K562 (cell line): ENCODE measurements at regions not wholly inside any gene's neighbourhood (a gene's known extent, or its start where the extent isn't known, plus 50 kb on each side); places are given as distances from the start of the nearest gene placed in this dataset.

Experiments used
- CEBPB ChIP-seq: fragments of 450-650 bp; IDR thresholded peaks from 2 replicates; pipeline ENCODE4 v1.6.1; 2016; ENCODE audit warnings: missing genetic modification characterization, missing compliant biosample characterization
- CHD4 ChIP-seq: fragments of 200-600 bp; sonication (generic); IDR thresholded peaks from 3 replicates; pipeline ENCODE4 v1.6.1; 2012; ENCODE audit warnings: low read depth, mild to moderate bottlenecking, mixed read lengths, low read length, inconsistent platforms; ENCODE audit not compliant: insufficient read depth, insufficient replicate concordance, poor library complexity, severe bottlenecking
- JUN ChIP-seq, 2 experiments: sonication (generic) in 1 of 2; formaldehyde crosslinking in 1 of 2; IDR thresholded peaks; 2 replicates each; pipeline versions ENCODE4 v1.6.1 to v1.8.0; 2012 to 2022; ENCODE audit warnings: borderline replicate concordance in 2 of 2, mild to moderate bottlenecking in 2 of 2, improper control_type of control experiment in 1 of 2, low read depth in 1 of 2, low read length in 1 of 2, missing genetic modification reagents in 1 of 2
- KDM1A ChIP-seq, 2 experiments: fragments of 450-650 bp; IDR thresholded peaks; 2 replicates each; pipeline ENCODE4 v1.6.1; 2016; ENCODE audit warnings: mild to moderate bottlenecking in 2 of 2
- MED1 ChIP-seq: sonication (generic); formaldehyde crosslinking; IDR thresholded peaks from 2 replicates; pipeline ENCODE4 v1.8.1; 2023; ENCODE audit warnings: missing genetic modification reagents, borderline replicate concordance
- RBM17 ChIP-seq: fragments of 200-400 bp; formaldehyde crosslinking; IDR thresholded peaks from 2 replicates; pipeline ENCODE4 v1.6.1; 2017; ENCODE audit warnings: low read depth, mild to moderate bottlenecking, low read length, borderline replicate concordance
- RFX5 ChIP-seq: IDR thresholded peaks from 2 replicates; pipeline ENCODE4 v1.6.1; 2011; ENCODE audit warnings: low read depth, mild to moderate bottlenecking, improper control_type of control experiment, low read length
- SMAD3 ChIP-seq: fragments of 450-650 bp; formaldehyde crosslinking; conservative IDR thresholded peaks from 2 replicates; pipeline ENCODE4 v1.4.0; 2020; ENCODE audit warnings: mild to moderate bottlenecking
- TF ChIP-seq, protein P1 (sequence below): fragments of 450-650 bp; formaldehyde crosslinking; IDR thresholded peaks from 2 replicates; pipeline ENCODE4 v1.4.0; 2020; ENCODE audit warnings: mild to moderate bottlenecking, moderate library complexity
- TF ChIP-seq, protein P2 (sequence below): fragments of 450-650 bp; formaldehyde crosslinking; IDR thresholded peaks from 2 replicates; pipeline ENCODE4 v1.4.0; 2022; ENCODE audit warnings: mild to moderate bottlenecking, moderate library complexity
- TF ChIP-seq, protein P3 (sequence below), 2 experiments: fragments of 450-650 bp in 1 of 2; sonication (generic) in 1 of 2; formaldehyde crosslinking in 1 of 2; IDR thresholded peaks in 1 of 2; conservative IDR thresholded peaks in 1 of 2; 2 replicates each; pipeline versions ENCODE4 v1.6.1 to v1.8.1; 2016 to 2023; ENCODE audit warnings: mild to moderate bottlenecking in 2 of 2, moderate library complexity in 2 of 2, inconsistent platforms in 1 of 2, missing genetic modification reagents in 1 of 2

DNA sequence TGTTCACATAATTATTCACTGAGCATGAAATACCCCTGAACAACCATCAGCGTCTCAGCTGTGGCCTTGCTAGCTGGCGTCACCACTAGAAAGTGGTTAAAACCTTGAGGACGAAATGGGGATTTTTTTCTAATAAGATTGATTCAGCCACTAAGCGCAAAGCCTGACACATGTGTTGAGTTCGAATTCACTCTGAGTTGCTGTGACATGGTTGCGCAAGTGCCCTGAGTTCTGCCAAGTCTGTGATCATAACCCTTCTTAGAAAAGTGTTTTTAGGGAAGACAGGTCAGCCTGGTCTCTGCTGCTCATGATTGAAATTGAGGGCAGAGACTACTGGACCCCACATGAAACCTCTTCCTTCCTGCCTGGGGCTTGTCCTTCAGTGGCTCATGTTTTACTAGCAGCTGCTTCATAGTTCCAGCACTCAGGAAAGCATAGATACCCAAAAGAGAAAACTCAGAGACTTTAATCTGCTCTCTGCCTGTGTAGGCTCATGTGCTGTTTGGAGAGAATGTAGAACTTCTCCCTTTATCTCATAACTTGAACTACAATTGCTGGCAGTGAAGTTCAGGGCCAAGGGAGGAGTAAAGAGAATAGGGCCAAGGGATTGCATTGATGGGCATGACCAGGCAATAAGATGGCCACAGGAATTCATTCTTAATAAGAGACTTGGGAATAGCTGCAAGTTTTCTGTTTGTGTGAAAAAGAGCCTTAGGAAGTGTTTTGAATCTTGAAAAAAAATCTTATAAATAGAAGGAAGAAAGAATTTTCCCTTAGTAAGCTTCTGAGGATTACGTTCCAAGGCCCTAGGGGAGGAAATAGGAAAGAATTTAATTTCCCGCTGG lies 66.8 kb upstream of the CXCL14 start:
- TF ChIP-seq, protein P1, sequence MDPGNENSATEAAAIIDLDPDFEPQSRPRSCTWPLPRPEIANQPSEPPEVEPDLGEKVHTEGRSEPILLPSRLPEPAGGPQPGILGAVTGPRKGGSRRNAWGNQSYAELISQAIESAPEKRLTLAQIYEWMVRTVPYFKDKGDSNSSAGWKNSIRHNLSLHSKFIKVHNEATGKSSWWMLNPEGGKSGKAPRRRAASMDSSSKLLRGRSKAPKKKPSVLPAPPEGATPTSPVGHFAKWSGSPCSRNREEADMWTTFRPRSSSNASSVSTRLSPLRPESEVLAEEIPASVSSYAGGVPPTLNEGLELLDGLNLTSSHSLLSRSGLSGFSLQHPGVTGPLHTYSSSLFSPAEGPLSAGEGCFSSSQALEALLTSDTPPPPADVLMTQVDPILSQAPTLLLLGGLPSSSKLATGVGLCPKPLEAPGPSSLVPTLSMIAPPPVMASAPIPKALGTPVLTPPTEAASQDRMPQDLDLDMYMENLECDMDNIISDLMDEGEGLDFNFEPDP (CRISPR knock-in tag): no peak
- TF ChIP-seq, protein P2, sequence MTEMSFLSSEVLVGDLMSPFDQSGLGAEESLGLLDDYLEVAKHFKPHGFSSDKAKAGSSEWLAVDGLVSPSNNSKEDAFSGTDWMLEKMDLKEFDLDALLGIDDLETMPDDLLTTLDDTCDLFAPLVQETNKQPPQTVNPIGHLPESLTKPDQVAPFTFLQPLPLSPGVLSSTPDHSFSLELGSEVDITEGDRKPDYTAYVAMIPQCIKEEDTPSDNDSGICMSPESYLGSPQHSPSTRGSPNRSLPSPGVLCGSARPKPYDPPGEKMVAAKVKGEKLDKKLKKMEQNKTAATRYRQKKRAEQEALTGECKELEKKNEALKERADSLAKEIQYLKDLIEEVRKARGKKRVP (CRISPR knock-in tag): no peak
- no peak for TF ChIP-seq JUN (IDR thresholded peaks at IDR 0.05; ENCODE audit: borderline replicate concordance, low read depth, low read length)
- no peak for TF ChIP-seq JUN (CRISPR knock-in tag; IDR thresholded peaks at IDR 0.05; ENCODE audit: borderline replicate concordance)
- no peak for TF ChIP-seq CEBPB
- no peak for TF ChIP-seq RBM17
- no peak for TF ChIP-seq KDM1A (IDR thresholded peaks at IDR 0.05)
- TF ChIP-seq, protein P3, sequence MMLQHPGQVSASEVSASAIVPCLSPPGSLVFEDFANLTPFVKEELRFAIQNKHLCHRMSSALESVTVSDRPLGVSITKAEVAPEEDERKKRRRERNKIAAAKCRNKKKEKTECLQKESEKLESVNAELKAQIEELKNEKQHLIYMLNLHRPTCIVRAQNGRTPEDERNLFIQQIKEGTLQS (IDR thresholded peaks at IDR 0.05): no peak
- TF ChIP-seq, protein P3 (CRISPR knock-in tag; conservative IDR thresholded peaks at IDR 0.05): no peak
- TF ChIP-seq RFX5: no peak
- TF ChIP-seq MED1 (CRISPR knock-in tag): no peak
- no peak for TF ChIP-seq SMAD3 (CRISPR knock-in tag)
- no peak for TF ChIP-seq CHD4
